Left kidney (tissue), 1 donor: ENCODE measurements at regions not wholly inside any gene's neighbourhood (a gene's known extent, or its start where the extent isn't known, plus 50 kb on each side); places are given as distances from the start of the nearest gene placed in this dataset.

Experiments
- DNase-seq: peaks from one replicate; pipeline ENCODE4 v3.0.0-alpha.2; 2013

DNA sequence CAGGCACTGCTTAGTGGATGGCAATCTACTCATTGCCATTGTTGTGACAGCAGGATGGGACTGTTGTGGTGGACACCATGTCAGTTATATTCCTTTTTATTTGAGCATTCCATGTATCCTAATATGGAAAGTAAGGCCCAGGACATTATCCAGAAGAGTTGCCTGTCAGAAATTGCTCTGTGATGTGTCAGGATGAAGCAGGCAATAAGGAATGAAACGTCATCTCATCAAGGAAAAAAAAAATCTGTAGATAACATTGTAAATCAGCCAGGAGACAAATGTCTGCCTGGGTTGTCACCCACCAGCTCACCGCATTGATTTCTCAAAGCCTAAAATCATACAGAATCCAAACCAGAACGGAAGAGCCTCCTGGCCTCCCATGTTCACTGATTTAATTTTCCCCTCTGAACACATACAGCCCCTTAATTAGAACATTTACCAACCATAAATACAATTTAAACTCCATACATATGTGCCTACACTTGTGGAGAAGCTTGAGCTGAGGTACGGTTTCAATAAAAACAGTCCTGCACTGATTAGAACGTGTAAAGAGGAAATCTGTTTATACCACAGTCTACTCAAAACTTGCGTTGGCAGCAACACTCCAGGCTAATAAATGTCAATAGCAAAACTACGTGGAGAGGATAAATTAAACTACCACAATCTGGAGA is 73.9 kb downstream of the FOXD1 start:
- no peak for DNase-seq

DNA sequence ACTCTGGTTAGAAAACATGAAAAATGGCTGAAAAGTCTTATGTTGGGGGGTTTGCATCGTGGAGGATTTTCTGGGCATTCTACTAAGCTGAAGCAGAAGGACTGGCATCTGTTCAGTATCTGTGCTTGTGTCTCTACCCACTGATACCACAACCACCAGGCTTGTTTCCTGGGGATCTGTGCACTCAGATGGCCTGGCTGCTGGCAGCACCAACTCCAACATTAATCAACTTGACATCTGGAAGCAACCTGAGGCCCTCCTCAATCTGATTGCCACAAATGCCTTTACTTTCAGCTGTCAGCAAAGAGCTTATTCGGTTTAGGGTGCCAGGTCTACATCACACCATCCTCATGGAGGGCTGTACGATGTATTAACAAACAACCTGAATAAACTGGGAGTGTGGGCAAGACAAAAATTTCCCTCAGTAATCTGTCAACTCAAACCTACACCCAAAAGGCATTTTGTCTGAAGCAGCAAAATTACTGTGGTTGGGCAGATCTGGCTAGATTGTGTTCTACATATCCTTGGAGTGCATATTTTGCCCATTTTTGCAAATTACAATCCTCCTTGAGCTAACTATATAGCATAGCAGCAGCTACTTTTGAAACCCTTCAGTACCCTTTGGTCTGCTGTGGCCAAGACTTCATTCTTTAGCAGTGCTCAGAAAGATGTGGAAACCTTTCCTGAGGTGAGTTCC is 74.6 kb downstream of the FOXD1 start:
- no peak for DNase-seq

DNA sequence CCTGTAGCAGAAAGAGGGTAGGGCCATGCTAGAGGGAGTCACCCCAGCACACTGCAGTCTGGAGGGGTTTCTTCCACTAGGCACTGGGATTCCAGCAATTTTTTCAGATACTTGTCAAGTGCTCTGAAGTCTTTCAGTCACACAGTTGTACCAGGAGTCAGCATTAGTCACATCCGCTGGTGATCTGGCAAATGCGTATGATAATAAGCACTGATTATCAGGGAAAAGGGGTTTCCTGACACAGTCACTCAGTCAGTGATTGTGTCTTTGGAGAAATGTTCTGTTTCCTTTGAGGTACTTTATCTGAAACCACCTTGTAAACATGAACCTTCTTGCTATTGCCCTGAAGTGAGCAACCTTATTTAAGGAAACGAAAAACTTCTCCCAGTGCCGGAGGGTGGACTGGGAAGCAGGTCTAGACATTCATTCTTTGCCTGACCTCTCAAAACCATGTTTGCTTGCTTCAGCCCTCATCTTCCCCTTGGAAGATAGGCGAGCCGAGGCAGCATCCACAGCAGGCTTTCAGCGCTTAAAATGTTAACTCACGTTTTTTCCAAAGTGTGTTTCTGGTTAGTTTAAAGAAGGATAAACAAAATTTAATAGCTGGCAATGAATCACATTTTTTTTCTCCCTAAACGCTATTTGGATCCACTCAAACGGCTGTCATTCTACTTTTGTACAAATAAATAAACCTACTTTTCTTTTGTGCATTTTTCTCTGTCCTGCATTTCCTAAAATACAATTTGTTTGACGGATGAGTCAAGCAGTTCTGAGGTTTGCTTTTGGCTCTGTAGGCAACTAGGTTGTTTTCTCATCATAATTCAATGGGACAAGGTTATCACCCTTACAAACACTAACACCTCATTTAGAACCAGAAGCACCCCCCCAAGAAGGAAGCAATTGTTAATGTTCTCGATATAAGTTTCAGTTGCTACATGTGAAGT is 77.7 kb downstream of the FOXD1 start:
- no peak for DNase-seq

DNA sequence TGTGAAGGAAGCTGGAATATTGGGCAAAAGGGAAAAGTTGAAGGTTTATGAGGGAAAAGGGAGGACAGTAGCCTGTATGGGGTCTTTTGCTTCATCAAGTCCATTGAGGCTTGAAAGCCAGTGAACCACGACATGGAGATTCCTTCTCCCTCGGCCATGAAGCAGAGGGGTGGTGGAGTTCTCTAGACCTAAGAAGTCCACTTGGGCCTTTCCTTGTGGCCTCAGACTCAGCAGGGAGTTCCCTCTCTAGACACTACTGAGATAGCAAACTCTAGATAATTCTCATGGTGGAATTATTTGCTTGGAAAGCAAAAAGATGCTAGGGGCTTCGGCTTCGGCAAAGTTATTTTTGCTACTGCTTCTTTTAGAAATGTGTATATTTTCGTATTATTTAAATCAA is 78.5 kb downstream of the FOXD1 start:
- DNase-seq: no peak

DNA sequence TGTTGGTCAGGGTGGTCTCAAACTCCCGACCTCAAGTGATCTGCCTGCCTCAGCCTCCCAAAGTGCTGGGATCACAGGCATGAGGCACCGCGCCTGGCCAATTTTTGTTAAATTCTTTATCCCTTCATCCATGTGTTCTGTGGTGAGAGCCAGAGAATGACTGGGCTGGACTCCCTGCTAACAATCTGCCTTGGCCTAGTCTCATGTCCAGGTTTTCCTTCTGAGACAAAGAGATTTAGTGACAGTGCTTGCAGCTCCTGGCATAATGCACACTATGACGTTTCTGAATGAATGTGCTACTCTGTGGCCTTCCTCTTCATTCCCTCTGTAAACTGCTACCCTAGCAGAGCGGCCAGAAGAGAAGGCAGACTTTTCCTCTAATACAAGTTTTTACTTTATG is 79.3 kb downstream of the FOXD1 start:
- no peak for DNase-seq

DNA sequence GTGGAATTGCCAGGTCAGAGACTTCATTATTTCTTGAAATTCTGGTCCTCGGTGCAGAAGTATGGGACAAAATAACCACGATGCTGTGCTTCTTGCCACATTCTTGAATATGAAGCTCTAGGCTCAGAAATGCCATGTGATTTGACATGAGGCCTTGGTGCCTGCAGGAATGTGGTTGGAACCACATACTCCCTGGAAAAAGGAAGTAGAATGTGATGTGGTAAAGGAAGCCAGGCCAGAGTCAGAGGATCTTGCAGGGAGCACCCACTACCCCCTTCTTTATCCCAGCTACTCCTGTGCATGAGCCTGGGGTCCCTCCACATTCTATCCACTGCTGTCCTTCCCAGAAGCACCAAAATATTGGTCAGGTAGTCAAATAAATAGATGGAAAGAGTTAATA is 80.9 kb downstream of the FOXD1 start:
- DNase-seq: no peak

DNA sequence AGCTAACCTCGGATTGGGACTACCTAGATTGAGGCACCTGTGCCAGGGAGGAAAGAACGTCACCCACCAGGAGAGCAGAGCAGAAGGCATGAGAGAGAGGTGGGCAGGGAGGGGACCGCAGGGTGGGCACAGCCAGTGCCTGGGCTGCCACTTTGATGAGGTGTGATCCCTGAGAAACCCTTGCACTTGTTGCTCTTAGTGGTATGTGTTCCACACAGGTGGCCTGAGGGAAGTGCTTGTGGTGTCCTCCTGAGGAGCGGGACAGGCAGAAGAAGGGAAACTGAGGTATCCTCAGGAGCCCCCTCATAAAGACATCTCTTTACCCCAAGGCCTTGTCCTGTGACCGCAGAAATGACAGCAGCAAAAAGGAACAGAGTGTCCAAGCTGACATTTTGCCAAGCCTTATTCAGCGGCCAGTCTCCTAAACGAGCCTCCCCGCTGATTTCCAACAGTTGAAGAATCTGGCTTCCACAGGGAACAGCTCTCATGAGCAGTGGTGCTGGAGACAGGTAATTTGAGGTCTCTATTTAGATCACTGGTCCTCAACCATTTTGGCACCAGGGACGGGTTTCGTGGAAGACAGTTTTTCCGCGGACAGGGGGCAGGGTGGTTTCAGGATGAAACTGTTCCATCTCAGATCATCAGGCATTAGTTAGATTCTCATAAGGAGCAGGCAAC is 82.4 kb downstream of the FOXD1 start:
- no peak for DNase-seq

DNA sequence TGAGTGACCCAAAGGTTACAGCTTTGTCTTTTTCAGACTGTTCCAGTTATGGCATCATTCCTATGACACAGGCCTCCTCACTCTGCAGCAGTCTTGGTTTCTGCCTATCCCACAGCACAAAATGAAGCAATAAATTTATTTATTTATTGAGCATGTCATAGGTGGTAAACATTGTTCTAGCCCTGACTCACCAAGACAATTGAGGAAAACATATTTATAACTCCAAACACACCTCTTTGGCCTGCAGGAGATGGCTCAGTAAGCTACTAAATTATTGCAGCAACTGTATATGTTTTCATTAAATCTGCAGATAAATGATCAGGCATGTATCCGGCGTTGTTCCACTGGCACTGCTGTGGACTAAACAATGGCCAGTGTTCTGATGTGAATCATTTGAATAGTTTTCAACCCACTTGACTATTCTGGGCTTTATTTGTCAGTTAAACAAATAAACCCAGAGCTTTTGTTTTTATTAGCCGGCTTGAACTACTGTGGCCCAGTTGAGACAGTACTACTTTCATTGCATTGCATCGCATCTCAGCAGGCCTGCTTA is 83.2 kb downstream of the FOXD1 start:
- DNase-seq: no peak

DNA sequence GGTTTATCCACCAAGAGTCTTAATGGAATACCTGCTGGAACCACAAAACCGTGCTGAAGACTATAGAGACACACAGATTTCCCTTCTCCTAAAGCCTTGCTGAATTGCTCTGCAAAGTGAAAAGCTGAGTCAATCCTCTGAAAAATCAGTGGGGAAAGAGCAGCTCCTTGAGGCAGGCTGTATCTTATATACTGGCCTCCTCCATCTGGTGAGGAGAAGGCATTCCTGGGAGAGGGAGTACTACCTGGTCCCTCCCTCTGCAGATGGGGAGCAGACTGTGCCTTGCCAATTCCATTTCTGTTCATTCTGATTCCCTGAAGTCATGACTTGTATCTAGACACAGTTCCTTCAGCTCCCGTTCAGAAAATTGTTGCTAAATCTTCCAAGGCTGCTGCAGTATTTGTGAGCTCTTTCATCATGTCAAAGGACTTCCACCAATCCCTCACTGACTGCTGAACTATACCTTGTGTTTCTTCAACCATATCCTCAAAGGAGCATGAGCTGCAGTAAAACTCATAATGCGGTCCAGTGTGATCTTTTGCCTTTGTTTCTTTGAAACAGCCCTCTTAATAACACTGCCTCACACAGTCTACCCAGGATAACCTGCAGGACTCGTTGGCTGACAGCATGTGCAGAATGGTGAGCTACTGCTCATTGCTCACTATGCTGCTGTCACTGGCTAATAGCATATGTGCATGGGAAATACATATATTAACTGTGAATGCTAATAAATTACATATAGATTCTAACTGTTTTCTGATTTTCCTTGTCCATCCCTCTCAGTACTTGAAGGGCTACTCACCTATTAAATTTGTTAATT is 84.5 kb downstream of the FOXD1 start:
- no peak for DNase-seq

DNA sequence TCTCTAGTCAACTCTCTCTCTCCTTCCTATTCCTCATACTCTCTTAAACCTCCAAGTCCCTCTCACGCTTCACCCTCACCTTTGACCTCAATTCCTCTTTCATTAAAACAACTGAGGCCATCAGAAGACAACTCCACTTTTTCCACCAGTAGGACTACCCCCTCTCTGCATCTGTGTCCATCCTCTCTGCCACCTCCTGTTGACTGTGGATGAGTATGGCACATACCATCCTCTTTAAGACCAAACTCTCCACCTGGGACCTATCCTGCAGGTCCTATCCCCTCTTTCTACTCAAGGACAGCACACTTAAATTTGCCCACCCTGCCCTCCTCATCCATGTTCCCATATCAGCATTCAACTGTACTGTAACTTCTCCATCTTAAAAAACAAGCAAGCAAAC is 89.2 kb downstream of the FOXD1 start:
- DNase-seq: no peak

DNA sequence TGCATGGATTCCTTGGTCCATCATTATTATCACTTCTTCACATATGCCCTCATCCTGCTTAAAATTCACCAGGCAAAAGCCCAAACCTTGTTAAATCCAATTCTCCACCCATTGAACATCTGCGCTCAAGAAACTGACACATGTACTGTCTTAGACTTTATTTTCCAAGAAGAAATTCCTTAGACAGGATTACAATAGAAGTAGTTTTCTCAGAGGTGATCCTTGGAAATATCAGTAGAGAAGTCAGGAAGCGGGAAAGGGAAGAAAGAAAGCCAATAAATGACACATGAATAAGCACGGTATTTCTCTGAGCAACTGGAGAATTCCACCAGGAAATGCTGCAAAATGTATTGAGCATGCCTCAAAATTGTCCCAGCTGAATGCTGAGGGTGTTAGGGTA is 90.2 kb downstream of the FOXD1 start:
- DNase-seq: no peak

DNA sequence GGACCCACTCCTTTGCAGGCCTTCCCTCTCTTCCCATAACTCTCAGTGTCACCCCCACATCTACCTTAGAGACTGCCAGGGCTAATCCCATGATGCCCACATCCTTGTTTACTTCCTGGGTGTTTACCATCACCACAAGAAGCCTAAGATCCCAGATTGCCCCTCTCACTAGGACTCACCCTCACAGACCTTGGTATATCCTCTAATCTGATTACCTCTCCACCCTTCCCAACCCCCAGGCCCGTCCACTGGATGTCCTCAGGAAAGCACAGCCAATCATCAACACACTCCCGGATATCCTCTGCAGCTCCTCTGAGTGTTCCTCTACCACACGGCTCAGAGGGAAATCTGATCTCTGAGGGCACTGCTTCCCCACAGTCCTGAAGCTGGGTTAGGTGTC is 91.0 kb downstream of the FOXD1 start:
- no peak for DNase-seq

DNA sequence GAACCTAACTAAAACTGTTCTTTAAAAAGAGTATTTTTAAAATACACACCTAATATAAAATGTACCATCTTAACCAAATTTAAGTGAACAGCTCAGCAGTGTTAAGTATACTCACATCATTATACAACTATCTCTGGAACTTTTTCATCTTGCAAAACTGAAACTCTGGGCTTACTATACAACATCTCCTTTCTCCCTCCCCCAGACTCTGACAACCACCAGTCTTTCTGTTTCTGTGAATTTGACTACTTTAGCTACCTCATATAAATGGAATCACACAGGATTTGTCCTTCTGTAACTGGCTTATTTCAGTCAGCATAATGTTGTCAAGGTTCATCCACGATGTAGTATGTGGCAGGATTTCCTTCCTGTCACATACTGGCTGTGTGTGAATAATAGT is 93.5 kb downstream of the FOXD1 start:
- DNase-seq: no peak

DNA sequence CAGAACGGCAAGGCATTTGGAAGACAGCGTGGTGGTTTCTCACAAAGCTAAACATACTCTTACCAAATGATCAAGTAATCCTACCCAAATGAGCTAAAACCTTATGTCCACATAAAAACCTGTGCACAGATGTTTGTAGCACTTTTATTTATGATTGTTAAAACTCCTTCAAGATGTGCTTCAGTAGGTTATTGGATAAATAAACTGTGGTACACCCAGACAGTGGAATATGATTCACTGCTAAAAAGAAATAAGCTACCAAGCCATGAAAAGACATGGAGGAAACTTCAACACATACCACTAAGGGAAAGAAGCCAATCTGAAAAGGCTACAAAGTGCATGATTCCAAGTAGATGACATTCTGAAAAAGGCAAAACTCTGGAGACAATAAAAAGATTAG is 94.2 kb downstream of the FOXD1 start:
- DNase-seq: no peak

DNA sequence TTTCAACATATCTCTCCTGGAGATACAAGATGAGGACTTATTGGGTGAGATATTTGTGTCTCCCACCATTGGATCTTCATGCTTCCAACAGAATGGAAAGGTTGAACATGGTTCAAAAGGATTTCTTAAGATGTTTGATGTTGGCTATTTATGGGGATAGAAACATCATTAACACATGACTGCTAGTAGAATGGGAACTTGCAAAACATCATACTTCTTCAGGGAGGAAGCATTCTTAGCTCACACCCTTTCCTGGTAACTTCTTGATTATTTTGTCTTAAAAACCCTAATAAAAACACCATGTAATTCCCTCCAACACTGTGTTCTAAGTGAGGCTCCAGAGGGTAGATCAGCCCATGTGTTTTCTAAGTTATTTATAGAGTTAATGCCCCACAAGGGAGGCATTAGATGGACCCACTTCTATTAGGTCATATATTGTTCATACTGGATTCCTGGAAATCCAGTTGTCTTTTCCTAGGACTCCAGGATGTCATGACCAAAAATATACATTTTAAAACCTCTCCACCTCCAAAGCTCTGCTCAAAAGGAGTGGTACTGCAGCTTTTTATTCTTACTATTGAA is 95.8 kb downstream of the FOXD1 start:
- DNase-seq: no peak

DNA sequence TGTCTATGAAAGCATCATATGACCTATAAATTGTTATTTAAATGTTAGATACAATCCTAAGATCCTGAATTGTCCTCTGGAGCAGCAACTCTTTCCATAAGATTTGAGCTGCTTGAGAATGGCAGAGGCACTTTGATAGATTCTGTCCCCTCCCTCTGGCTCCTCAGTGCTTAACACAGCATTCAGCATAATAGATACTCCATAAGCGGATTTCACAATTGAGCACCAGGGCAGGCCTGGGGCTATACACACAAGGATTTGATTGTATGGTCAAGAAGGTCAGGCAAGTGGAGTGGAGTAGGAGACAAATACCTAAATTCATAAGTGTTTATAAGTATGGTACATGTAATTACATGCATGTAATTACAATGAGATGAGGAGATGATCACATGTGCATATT is 96.3 kb downstream of the FOXD1 start:
- DNase-seq: no peak

DNA sequence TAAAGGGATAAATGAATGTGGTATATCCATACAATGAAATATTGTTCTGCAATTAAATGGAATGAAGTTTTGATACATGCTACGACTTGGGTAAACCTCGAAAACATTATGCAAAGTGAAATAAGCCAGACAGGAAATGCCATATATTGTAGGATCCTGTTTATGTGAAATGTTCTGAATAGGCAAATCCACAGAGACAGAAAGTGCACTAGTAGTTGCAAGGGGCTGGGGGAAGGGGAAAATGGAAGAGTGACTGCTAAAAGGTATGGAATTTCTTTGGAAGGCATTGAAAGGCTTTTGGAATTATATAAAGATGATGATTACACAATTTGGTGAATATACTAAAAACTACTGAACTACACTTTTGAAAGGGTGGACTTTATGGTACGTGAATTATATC is 97.0 kb downstream of the FOXD1 start:
- no peak for DNase-seq

DNA sequence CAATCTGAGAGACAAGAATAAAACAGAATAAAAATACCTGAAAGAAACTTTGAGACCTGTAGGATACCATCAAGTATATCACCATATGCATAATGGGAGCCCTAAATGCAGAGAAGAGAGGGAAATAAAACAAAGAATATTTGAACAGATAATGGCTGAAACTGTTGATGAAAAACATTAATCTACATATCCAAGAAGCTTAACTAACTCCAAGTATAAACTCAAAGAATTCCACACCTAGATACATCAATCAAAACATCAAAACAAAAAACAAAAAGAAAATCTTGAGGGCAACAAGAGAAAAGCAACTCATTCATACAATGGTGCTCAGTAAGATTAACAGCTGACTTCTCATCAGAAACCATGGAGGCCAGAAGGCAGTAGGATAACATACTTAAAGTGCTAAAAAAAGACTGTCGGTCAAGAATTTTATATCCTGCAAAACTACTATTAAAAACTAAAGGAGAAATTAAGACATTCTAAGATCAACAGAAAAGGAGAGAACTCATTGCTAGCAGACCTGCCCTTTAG is 101.6 kb downstream of the FOXD1 start:
- no peak for DNase-seq

DNA sequence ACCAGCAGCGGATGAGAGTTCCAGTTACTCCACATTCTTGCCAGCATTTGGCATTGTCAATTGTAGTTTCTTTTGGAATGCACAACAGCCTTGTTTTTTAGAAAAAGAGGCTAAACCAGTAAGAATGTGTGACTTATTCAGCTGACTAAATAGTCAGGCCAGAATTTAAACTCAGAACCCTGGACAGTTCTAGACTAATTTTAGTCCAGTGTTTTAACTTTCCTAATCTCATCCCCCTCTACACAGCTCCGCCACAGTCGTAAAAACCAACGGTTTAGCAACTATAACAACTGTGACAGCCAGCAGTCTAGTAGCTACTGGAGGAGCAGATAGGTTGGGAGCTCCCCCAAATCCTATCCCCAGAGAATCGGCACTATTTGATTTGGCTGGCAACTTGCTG is 103.7 kb downstream of the FOXD1 start:
- DNase-seq: no peak

DNA sequence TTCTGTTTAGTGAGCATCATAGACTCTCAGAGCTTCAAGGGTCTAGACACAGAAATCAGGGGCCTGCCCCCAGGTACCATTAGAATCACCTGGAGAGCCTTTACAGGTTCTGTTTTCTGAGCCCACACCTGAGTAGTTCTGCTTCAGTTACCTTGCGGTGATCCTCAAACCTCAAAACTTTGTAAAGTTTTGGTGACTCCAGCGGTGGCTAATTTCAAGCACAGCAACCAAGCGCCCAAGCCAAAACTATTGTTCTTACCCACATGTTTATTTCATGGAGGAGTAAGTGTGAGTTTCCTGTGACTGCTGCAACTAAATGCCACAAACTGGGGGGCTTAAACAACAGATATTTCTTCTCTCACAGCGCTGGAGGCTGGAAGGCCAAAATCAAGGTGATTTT is 108.9 kb downstream of the FOXD1 start:
- no peak for DNase-seq
